T follicular helper cell (primary cell): ENCODE measurements at regions not wholly inside any gene's neighbourhood (a gene's known extent, or its start where the extent isn't known, plus 50 kb on each side); places are given as distances from the start of the nearest gene placed in this dataset.
A peak's percentile ranks its signal among the peaks of the same experiment; 100 is the strongest.
"Not testable (repeated sequence)": the region's sequence is repeated elsewhere in the genome, so short reads cannot be mapped to it uniquely, and the experiment has no call there.

Source experiments
- DNase-seq: peaks from one replicate; pipeline ENCODE4 v3.0.0-alpha.2; 2020; ENCODE audit warnings: low read depth

- peak; percentile 31 for DNase-seq
These were observed 662.6 kb upstream of the ACVR2A start for GRCh38 chr2:147182260-147182659.

- no peak for DNase-seq
These were observed 663.3 kb upstream of the ACVR2A start for GRCh38 chr2:147181351-147182029.

GRCh38 chr2:147177071-147177857 lies 667.6 kb upstream of the ACVR2A start:
- no peak for DNase-seq

- DNase-seq: no peak
These were observed 670.0 kb upstream of the ACVR2A start for GRCh38 chr2:147174824-147175254.

- DNase-seq: no peak
These were observed 671.0 kb upstream of the ACVR2A start for GRCh38 chr2:147173798-147174197.

- DNase-seq: no peak
These were observed 671.6 kb upstream of the ACVR2A start for GRCh38 chr2:147173189-147173581.

GRCh38 chr2:147172493-147173188 lies 672.2 kb upstream of the ACVR2A start:
- DNase-seq: no peak

- no peak for DNase-seq
These were observed 672.9 kb upstream of the ACVR2A start for GRCh38 chr2:147171941-147172340.

GRCh38 chr2:147170932-147171331 lies 673.9 kb upstream of the ACVR2A start:
- DNase-seq: no peak

- no peak for DNase-seq
These were observed 679.0 kb upstream of the ACVR2A start for GRCh38 chr2:147165697-147166382.

GRCh38 chr2:147164563-147164962 lies 680.3 kb upstream of the ACVR2A start:
- no peak for DNase-seq

GRCh38 chr2:147161746-147162145 lies 683.1 kb upstream of the ACVR2A start:
- DNase-seq: no peak

- no peak for DNase-seq
These were observed 687.9 kb upstream of the ACVR2A start for GRCh38 chr2:147156970-147157369.

- no peak for DNase-seq
These were observed 694.6 kb upstream of the ACVR2A start for GRCh38 chr2:147150241-147150635.

GRCh38 chr2:147149575-147150240 lies 695.1 kb upstream of the ACVR2A start:
- DNase-seq: no peak

GRCh38 chr2:147147802-147148201 lies 697.0 kb upstream of the ACVR2A start:
- no peak for DNase-seq

- no peak for DNase-seq
These were observed 702.9 kb upstream of the ACVR2A start for GRCh38 chr2:147141930-147142329.

GRCh38 chr2:147139732-147140131 lies 705.1 kb upstream of the ACVR2A start:
- DNase-seq: not testable (repeated sequence)

GRCh38 chr2:147137711-147138110 lies 707.1 kb upstream of the ACVR2A start:
- no peak for DNase-seq

GRCh38 chr2:147135376-147135775 lies 709.5 kb upstream of the ACVR2A start:
- no peak for DNase-seq

GRCh38 chr2:147133286-147133908 lies 711.4 kb upstream of the ACVR2A start:
- DNase-seq: no peak
